Mucosa of rectum (tissue), 2 donors: ENCODE measurements at regions not wholly inside any gene's neighbourhood (a gene's known extent, or its start where the extent isn't known, plus 50 kb on each side); places are given as distances from the start of the nearest gene placed in this dataset.
A peak's percentile ranks its signal among the peaks of the same experiment; 100 is the strongest.

Source experiments
- H3K27ac ChIP-seq, 2 donors: one replicate each; pipeline ENCODE4 v1.7.0; 2013; ENCODE audit warnings: inconsistent platforms in 2 of 2, low read depth in 2 of 2, low read length in 2 of 2
- H3K27me3 ChIP-seq, 2 donors: one replicate each; pipeline ENCODE4 v1.7.0; 2013; ENCODE audit warnings: low read length in 2 of 2; ENCODE audit not compliant: control insufficient read depth in 2 of 2, insufficient read depth in 2 of 2
- H3K36me3 ChIP-seq, 2 donors: one replicate each; pipeline ENCODE4 v1.7.0; 2013; ENCODE audit warnings: low read length in 2 of 2; ENCODE audit not compliant: control insufficient read depth in 2 of 2, insufficient read depth in 2 of 2
- H3K4me1 ChIP-seq, 2 donors: one replicate each; pipeline ENCODE4 v1.7.0; 2013; ENCODE audit warnings: low read length in 2 of 2, mild to moderate bottlenecking in 1 of 2; ENCODE audit not compliant: control insufficient read depth in 2 of 2, insufficient read depth in 2 of 2
- H3K4me3 ChIP-seq, 2 donors: one replicate each; pipeline ENCODE4 v1.7.0; 2013; ENCODE audit warnings: low read length in 2 of 2
- H3K9ac ChIP-seq, 2 donors: one replicate each; pipeline ENCODE4 v1.7.0; 2013; ENCODE audit warnings: low read length in 2 of 2, low read depth in 1 of 2, mild to moderate bottlenecking in 1 of 2
- H3K9me3 ChIP-seq, 2 donors: one replicate each; pipeline ENCODE4 v1.7.0; 2013; ENCODE audit warnings: low read length in 2 of 2; ENCODE audit not compliant: control insufficient read depth in 2 of 2
- donor health status: healthy.
- donor health status: Normal muscosa, but diverticular disease.

GRCh38 chr13:44698066-44698465 lies 121.9 kb upstream of the TSC22D1 start:
- Histone ChIP-seq H3K4me1 (no peaks in the 10 kb centered on the region), H3K4me3 (no peak overlapping the region), H3K36me3 (no peaks in the 10 kb centered on the region), H3K9ac (no peak overlapping the region), H3K27ac (no peak overlapping the region), H3K9me3 (no peaks in the 10 kb centered on the region), H3K27me3 (no peaks in the 10 kb centered on the region)

- Histone ChIP-seq H3K27ac (no peak overlapping the region), H3K9ac (no peak overlapping the region), H3K4me3 (no peak overlapping the region), H3K36me3 (no peaks in the 10 kb centered on the region), H3K9me3 (no peaks in the 10 kb centered on the region), H3K27me3 (no peaks in the 10 kb centered on the region), H3K4me1 (no peaks in the 10 kb centered on the region)
Observed at GRCh38 chr13:44697058-44697457, 120.9 kb upstream of the TSC22D1 start.

GRCh38 chr13:44695520-44695919 lies 119.4 kb upstream of the TSC22D1 start:
- Histone ChIP-seq H3K4me1 (no peaks in the 10 kb centered on the region), H3K9ac (no peak overlapping the region), H3K36me3 (no peaks in the 10 kb centered on the region), H3K27ac (no peak overlapping the region), H3K27me3 (no peaks in the 10 kb centered on the region), H3K9me3 (no peaks in the 10 kb centered on the region), H3K4me3 (no peak overlapping the region)

- Histone ChIP-seq H3K9ac (no peak overlapping the region), H3K4me3 (no peak overlapping the region), H3K27me3 (no peaks in the 10 kb centered on the region), H3K9me3 (no peaks in the 10 kb centered on the region), H3K4me1 (no peaks in the 10 kb centered on the region), H3K36me3 (no peaks in the 10 kb centered on the region), H3K27ac (no peak overlapping the region)
Observed at GRCh38 chr13:44694842-44695241, 118.7 kb upstream of the TSC22D1 start.

GRCh38 chr13:44694291-44694690 lies 118.2 kb upstream of the TSC22D1 start:
- H3K9me3 ChIP-seq, result no peaks in the 10 kb centered on the region
- H3K27ac ChIP-seq, result no peak overlapping the region
- no peaks in the 10 kb centered on the region for H3K27me3 ChIP-seq
- H3K9ac ChIP-seq, result no peak overlapping the region
- H3K36me3 ChIP-seq, result no peaks in the 10 kb centered on the region
- H3K4me1 ChIP-seq, result no peaks in the 10 kb centered on the region
- no peak overlapping the region for H3K4me3 ChIP-seq

- H3K4me1 ChIP-seq, result no peaks in the 10 kb centered on the region
- H3K36me3 ChIP-seq, result no peaks in the 10 kb centered on the region
- no peaks in the 10 kb centered on the region for H3K9me3 ChIP-seq
- H3K9ac ChIP-seq, result no peak overlapping the region
- no peak overlapping the region for H3K4me3 ChIP-seq
- H3K27me3 ChIP-seq, result no peaks in the 10 kb centered on the region
- H3K27ac ChIP-seq, result no peak overlapping the region
Observed at GRCh38 chr13:44693156-44693764, 117.1 kb upstream of the TSC22D1 start.

GRCh38 chr13:44692173-44692713 lies 116.1 kb upstream of the TSC22D1 start:
- no peaks in the 10 kb centered on the region for H3K9me3 ChIP-seq
- no peak overlapping the region for H3K4me3 ChIP-seq
- no peaks in the 10 kb centered on the region for H3K27me3 ChIP-seq
- no peaks in the 10 kb centered on the region for H3K36me3 ChIP-seq
- no peak overlapping the region for H3K27ac ChIP-seq
- H3K4me1 ChIP-seq, result no peaks in the 10 kb centered on the region
- H3K9ac ChIP-seq, result no peak overlapping the region

GRCh38 chr13:44690376-44690775 lies 114.2 kb upstream of the TSC22D1 start:
- no peak overlapping the region for H3K27ac ChIP-seq
- no peaks in the 10 kb centered on the region for H3K9me3 ChIP-seq
- no peaks in the 10 kb centered on the region for H3K36me3 ChIP-seq
- H3K27me3 ChIP-seq, result no peaks in the 10 kb centered on the region
- H3K4me1 ChIP-seq, result no peaks in the 10 kb centered on the region
- no peak overlapping the region for H3K9ac ChIP-seq
- H3K4me3 ChIP-seq, result no peak overlapping the region

- Histone ChIP-seq H3K36me3 (no peaks in the 10 kb centered on the region), H3K9me3 (no peaks in the 10 kb centered on the region), H3K4me1 (no peaks in the 10 kb centered on the region), H3K9ac (no peak overlapping the region), H3K27me3 (no peaks in the 10 kb centered on the region), H3K4me3 (no peak overlapping the region), H3K27ac (no peak overlapping the region)
Observed at GRCh38 chr13:44688652-44689051, 112.5 kb upstream of the TSC22D1 start.

- no peaks in the 10 kb centered on the region for H3K27me3 ChIP-seq
- H3K9me3 ChIP-seq, result no peaks in the 10 kb centered on the region
- no peaks in the 10 kb centered on the region for H3K36me3 ChIP-seq
- peak overlapping the region in 1 of 2 donors; percentile 3 for H3K9ac ChIP-seq
- no peak overlapping the region for H3K4me3 ChIP-seq
- H3K4me1 ChIP-seq, result no peaks in the 10 kb centered on the region
- no peak overlapping the region for H3K27ac ChIP-seq
Observed at GRCh38 chr13:44686531-44686934, 110.4 kb upstream of the TSC22D1 start.
